GM19240 (cell line): ENCODE measurements at regions not wholly inside any gene's neighbourhood (a gene's known extent, or its start where the extent isn't known, plus 50 kb on each side); places are given as distances from the start of the nearest gene placed in this dataset.
"Not testable (repeated sequence)": the region's sequence is repeated elsewhere in the genome, so short reads cannot be mapped to it uniquely, and the experiment has no call there.

ENCODE experiments used
- DNase-seq: peaks from one replicate; pipeline ENCODE4 v3.0.0; 2011; ENCODE audit warnings: low spot score; ENCODE audit not compliant: insufficient read length

DNA sequence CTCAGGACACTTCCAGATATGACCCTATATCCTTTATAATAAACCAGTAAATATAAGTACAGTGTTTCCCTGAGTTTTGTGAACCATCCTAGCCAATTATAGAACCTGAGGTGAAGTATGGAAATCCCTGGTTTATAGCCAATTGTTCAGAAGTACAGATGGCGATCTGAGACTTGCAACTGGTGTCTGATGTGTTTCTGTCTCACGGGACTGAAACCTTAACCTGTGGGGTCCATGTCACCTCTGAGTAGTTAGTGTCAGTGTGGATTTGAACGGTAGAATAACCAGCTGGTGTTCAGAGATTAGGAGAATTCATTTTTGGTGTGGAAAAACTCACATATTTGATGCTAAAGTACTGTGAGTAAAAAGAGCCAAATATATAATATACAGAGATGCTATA lies 606.6 kb downstream of the MAFB start:
- DNase-seq: no peak

DNA sequence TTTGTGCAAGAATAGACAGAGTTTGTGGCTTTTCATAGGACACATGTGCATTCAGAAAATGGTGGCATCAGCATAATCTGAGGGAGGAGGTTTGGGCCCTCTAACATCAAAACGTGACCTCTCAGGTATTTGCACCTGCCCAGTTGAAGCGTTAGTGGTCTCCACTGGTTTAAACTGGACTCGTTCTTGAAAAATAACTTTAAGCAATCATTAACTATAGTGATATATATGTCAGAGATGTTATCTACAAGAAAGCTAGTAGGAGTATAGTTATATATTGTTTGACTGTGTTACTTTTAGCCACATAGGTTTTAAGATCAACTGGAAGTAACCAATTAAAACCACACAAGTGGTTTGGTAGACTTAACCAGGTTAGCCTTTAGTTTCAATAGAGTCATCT lies 607.4 kb downstream of the MAFB start:
- DNase-seq: no peak

DNA sequence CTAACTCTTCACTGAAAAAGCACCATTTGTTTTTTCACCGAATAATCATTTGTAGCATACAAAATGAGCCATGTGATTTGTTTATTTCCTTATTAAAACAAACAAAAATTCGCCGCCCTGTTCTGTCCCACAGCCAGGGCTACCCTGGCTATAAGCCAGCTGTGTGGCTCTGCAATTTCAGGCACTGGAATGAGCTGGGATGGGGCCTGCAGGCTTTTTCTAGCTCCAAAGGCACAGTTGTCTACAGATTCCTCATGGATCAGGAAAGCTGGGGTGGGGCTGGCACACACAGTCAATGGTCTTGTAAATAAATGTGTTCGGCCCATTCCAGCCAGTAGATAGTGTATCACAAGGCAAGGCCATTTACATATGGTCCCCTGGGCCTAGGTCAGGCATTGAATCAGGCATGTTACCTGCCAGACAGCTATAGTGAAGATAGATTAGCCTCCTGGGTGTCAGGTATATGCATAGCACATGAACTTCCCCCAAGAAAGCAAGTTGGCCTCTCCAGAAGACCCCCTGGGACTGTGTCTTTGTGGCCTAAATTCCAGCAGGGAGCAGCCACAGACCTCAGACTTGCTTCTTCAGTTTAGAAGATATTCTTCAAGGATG lies 608.9 kb downstream of the MAFB start:
- no peak for DNase-seq

DNA sequence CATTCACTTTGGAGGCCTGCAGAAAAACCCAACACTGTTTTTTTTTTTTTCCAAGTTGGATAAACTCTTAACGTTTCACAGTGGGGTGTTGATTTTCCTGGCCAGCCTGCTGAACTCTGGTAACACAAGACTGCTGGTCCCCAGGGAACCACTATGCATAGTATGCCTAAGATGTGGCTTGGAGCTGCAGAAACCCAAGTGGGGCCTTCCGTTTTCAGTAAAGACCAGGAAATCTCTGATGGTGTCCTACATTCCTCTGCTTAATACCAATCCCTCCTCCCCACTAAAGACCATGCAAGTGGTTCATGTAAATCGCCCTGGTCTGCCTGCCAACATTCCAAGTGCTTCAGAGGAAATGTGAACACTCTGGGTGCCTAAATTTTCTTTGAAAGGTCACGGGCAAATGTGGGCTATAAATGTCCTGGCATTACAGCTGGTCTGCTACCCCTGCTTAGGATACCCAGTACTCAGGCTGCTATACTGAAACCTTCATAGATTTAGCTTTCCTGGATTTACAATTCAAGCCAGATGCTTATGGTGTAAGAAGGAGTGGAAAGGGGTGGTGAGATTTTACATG lies 615.4 kb downstream of the MAFB start:
- DNase-seq: no peak

DNA sequence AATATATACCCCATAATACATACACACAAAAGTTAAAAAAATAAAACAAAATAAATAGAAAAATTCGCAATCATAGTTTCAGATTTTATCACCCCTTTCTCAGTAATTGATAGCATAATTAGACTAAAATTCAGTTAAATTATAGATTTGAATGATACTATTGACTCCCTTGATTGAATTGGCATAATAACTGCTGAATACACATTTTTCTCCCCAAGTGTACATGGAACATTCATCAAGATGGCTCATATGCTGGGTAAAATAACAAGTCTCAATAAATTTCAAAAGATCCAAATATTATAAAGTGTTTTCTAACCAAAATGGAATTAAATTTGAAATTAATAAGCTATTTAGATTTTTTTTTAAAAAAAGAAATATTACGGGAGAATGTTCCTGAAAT lies 616.1 kb downstream of the MAFB start:
- DNase-seq: no peak

DNA sequence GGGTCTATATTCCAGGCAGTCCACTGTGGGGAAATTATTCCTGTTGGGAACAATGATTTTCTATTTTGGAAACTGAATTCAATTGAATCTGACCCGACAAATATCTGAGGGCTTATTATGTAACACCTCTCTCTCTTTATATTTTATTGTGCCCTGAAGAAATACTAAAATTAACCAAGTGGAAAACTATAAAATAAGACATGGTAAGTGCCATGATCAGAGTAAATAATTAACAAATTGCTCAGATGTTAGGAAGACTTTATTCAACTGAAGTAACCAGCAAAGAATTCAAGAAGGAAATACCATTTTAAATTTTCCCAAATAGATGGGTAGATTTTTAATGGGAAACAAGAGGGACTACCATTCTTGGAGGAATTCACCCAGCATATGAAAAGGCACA lies 632.9 kb downstream of the MAFB start:
- no peak for DNase-seq

DNA sequence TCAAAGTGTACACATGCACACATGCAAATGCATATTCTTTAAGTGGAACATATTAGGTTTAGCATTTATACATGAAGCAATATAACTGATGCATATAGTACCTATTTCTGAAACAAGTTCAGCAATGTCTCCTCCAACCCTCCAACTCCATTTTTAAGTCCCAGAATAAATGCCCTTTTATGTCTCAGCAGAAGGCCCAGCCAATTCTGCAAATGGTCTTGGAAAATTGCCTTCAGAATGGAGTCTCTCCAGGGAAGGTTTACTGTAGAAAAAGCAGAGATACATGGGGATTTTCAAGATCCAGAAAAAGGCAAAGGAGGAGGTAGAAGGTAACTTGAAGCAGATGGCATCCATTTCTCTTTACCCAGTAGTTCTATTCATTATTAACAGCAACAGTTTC lies 633.3 kb downstream of the MAFB start:
- no peak for DNase-seq

DNA sequence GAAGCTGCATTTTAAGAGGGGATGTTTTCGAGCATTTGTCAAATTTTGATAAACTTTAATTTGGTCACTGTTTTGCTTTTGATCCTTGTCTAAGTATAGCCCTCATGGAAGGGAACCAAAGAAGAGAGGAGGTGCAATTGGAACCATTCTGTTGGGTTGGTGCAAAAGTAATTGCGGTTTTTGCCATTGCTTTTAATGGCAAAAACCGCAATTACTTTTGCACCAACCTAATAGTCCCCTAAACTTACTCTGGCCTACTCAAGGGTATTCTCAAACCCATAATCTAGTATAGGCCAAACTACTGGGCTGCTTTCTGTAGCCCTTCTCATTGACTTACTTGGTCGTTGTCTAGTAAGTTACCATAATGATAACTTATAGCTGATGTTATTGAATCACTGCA lies 634.7 kb downstream of the MAFB start:
- no peak for DNase-seq

DNA sequence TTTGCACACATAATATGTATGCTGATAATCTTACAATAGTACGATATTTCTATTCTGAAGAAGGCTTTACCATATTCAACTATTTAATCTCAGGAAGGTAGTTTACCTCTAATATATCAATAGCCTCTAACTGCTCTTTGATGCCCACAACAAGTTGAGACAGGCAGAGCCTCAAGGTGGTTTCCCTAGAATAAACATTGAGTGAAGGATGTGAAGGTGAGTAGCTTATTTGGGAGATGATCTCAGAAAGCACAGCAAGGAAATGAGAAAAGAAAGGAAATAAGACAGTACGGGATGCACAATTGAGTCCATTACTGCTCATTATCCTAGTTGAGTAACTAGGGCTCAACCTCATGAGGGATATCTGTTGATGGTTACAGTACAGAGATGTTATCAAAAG lies 638.4 kb downstream of the MAFB start:
- DNase-seq: no peak

DNA sequence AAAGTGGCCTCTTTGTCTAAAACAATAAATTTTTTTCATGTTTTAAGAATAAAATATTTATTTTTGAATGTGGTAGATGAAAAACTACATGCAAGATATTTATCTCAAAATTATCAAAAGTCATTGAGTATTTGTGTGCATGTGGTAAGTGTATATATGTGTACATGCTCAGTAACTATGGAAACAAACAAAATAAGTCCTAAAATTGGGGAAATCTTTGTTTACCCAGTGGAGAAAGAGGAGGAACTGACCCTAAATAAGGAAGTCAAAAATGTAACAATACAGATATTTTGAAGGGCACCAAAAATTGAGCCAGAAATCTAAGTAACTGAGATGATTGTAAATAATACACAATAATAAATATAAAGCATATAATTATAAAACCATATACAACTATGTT lies 639.2 kb downstream of the MAFB start:
- DNase-seq: no peak

DNA sequence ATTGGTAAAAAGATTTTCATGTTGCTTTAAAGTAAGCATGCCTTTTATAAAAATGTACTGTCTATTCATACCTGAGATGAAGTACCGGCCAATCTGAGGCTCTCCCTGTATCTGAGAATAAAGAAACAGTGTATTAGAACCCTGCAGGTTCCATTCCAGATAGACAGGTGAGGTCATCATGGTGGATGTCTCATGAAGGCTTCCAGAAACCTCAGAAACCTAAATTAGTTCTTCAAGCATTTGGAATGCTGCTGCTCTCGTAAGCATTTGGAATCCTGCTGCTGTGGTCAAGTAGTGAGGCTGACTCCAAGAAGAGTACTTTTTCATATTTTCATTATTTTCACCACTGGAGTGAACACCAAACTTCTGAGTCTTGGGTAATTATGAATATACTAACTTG lies 642.3 kb downstream of the MAFB start:
- no peak for DNase-seq

DNA sequence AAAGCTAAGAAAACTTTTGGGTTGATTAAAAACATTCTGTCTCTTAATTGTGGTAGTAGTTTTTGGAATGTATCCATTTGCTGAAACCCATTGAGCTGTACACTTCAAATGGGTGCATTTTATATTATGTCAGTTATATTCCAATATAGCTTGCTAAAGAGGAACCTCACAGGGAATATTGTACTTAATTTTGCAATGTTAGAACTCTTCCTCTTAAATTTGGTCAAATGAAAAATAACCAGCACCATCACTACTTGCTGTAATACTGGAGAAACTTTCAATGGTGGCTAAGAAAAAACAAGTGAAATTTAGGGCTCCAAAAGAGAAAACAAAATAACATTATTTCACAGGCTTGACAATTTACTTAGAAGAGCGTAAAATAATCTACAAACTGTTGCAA lies 651.5 kb downstream of the MAFB start:
- no peak for DNase-seq

DNA sequence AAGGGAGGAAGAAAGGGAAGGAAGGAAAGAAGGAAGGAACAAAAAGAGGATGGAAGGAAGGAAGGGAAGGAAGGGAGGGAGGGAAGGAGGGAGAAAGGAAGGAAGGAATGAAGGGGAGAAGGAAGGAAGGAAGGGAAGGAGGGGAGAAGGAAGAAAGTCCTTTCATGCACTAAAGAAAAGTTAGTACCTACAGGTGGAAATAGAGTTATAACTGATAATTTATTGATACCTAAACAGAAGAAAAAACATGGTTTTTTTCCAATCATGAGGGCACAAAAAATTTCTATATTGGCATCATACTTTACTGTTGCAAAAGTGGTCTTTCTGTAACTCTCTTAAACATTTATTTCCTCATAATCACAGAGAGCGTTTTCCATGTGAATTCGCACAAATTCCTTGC lies 659.4 kb downstream of the MAFB start:
- no peak for DNase-seq

DNA sequence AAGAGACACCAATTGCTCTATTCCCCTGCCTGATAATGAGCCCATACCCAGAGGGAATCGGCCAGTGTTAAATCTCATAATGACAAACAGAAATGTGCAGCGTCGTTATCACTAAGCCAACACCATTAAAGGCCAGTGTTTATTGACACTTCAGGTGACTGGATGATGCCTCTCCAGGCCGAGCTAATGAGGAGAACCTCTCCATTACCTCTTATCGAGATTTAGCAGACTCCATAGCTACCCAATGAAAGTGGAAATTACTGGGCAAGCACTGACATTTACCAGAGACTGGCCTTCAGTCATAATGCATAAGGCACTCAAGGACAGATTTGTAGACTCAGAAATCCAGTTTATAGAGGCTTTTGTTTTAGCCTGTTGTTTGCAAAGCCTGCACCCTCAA lies 669.5 kb downstream of the MAFB start:
- DNase-seq: no peak

DNA sequence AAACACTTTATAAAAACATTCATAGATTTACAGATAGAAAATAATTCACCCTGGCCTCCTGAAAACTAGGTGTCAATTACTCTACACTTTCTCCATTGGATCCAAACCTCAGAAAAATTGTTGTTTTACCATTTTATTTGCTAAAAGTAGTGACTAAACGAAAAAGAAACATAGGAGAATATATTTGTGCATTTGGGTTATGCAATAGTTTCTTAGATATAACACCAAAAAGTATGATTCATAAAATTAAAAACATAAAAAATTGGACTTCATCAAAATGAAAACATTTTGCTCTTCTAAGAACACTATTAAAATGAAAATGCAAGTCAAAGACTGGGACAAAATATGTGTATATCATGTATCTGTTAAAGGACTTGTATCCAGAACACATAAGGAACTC lies 671.3 kb downstream of the MAFB start:
- no peak for DNase-seq

DNA sequence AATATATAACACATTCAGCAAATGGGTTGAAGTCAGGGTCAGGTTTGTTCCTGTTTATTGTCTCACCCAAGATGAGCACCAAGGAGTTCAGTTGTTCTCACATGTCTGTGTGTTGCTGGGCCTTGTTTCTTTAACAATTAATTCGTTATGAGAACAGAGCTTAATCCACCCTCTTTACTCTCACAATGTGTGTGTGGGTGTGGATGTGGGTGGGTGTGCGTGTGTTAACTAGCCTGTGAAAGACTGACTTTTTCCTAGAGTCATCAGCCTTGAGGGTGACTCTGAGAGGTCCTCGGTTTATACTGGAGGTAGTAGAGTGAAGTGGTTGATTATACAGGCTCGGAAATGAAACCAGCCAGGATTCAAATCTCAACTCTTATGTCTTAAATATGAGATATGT lies 672.1 kb downstream of the MAFB start:
- DNase-seq: no peak

DNA sequence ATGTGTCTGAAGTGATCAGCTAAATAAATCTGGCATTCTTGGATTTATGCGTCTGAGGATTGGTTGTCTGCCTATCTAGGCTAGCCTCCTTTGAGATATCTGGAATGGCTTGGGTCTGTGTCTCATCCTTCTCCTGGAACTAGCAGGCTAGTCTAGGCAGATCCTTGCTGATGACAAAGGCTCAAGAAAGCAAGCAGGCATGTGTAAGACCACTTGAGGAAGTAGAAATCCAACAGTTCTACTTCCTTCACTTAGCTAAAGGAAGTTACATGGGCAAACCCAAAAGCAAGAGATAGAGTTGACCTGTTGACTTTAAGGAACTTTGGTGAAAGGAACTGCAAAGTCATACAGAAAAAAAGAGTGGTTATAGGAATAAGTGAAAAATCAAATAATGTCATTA lies 672.6 kb downstream of the MAFB start:
- DNase-seq: no peak

DNA sequence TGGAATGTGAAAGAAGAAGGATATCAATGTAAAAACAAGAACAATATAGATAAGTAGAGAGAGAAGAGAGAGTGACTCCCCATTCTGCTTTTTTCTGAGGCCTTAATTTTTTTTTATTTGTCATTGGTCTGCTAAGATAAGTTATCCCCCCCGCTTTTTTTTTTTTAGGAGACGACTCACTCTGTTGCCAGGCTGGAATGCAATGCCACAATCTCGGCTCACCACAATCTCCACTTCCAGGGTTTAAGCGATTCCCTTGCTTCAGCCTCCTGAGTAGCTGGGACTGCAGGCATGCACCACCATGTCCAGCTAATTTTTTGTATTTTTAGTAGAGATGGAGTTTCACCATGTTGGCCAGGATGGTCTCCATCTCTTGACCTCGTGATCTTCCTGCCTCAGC lies 677.0 kb downstream of the MAFB start:
- DNase-seq: not testable (repeated sequence)

DNA sequence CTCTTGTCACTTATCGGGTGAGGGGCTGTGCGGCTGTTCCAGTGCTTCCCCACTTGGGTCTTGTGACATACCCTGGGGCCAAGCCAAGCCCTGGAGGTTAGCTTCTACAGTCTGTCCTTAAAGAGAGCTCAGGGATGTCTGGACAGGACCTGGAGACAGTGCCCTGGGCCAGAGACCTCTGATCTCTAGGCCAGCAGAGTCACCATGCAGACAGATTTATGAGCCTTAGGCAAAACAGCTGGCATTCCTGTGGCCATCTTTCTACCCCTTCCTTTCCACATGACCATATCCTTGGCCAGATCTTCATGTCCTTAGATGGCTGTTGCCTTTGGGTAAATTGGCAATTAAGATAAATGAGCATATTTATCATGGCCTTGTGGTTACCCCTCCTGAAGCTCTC lies 678.6 kb downstream of the MAFB start:
- DNase-seq: no peak

DNA sequence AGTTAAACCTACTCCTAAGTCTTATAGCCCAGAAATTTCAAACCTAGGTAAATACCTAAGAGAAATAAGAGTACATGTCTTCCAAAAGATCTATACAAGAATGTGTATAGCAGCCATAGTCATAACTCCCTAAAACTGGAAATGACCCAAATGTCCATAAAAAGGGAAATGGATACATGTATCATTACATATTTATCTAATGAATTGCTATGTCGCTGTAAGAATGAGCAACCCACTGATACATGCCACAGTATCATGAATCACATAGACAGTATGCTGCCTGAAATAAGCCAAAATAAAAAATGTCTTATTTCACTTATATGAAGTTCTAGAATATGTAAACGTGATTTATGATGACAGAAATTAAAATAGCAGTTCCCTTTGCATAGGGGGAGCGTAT lies 679.5 kb downstream of the MAFB start:
- no peak for DNase-seq

DNA sequence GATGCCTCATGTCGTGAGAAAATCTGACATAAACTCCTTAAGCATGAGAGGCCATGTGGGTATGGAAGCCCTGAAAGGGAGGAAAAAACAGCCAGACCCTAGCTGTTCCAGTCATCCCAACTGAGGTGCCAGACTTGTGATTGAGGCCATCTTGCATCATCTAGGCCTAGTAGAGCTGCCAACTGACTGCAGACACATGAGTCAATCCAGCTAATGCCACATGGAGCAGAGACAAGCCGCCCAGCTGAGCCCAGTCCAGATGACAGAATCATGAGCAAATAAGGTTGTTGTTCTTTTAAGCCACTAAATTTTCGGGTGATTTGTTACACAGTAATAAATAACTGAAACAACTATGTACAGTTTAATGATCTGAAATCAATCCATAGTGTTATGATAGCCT lies 680.9 kb downstream of the MAFB start:
- DNase-seq: no peak

DNA sequence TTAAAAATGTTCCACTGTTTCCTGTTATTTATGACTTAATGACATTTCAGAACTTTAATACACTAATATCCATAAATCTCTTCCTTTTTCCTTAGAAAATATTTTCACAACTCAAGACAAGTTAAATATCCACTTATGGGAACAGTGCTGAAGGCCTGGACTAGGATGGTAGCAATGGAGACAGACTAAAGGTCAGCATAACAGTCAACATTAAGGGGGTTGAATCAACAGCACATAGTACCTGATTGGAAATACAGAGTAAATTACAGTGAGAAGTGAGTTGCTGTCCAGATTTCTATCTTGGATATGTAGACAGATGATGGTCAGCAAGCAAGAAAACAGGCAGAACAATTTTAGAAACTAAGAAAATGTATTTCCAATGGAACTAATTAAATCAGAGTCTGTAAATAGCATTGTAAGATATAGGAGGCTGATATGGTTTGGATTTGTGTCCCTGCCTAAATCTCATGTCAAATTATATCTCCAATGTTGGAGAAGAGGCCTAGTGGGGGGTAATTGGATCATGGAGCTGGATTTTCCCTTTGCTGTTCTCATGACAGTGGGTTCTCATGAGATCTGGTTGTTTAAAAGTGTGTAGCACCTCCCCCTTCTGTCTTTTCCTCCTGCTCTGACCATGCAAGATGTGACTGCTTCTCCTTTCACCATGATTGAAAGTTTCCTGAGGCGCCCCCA lies 682.7 kb downstream of the MAFB start:
- DNase-seq: no peak

DNA sequence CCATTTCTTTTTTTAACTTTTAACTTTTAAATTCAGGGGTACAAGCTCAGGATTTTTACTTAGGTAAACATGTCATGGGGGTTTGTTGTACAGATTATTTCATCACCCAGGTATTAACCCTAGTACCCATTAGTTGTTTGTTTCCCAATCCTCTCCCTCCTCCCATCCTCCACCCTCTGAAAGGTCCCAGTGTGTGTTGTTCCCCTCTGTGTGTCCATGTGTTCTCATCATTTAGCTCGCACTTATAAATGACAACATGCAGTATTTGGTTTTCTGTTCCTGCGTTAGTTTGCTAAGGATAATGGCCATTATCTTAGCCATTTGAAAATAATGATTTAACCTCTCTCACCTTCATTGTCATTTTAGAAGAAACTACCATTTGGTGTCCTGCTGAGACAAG lies 684.9 kb downstream of the MAFB start:
- DNase-seq: not testable (repeated sequence)
